ENCODE measurements at regions not wholly inside any gene's neighbourhood (a gene's known extent, or its start where the extent isn't known, plus 50 kb on each side); places are given as distances from the start of the nearest gene placed in this dataset.

DNA sequence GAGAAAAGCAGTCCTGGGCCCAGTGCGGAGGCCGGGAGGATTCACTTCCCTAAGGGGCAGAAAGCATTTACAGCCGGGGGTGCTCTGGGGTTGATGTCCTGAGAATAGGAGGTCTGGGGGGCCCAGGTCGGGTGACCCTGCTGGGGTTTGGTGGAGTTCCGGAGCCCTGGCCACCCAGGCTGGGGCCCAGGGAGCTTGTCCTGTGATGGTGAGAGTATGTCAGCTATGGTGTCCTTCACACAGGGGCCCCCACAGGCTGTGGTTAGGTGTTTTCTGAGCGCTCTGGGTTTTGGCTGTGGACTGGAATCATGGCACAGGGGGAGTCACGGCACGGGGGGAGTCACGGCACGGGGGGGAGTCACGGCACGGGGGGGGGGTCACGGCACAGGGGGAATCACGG lies 54.5 kb upstream of the TMEM18 start:
- no peak for DNase-seq (ENCODE audit: extremely low read depth in 1 of 2, low read depth in 1 of 2)

DNA sequence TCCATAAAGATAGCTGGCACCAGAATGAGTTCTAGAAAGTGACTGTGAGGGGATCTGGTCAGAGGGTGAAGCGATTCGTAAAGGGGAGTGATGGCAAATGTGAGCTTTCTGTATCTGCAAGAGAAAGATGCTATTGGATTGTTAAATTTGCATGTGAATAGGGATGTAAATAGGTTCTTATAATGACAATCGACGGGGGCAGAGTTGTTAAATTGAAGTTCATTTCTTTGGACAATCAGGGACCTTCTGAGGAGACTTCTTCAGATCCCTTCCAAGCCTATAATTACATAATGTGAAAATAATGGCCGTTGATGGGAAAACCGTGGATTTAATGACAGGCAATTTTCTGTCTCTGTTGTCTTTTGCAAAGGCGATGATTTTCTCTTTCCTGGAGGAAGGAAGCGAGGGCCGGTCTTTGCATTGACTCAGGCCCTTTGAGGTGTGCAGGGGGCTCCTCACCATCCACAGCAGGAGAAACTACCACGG lies 52.2 kb upstream of the TMEM18 start:
- no peak for DNase-seq (ENCODE audit: extremely low read depth in 1 of 2, low read depth in 1 of 2)

DNA sequence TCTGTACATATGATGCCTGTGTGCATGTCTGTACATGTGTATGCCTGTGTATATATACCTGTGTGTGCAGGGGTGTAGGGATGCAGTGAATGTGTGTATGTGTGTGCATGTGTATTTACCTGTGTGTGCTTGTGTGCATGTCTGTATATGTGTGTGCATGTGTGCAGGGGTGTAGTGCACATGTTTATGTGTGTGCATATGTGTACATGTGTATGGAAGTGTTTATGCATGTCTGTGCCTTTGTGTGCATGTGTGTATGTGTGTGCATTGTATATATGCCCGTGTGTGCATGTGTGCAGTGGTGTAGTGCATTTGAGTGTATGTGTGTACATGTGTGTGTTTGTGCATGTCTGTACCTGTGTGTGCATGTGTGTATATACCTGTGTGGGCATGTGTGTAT lies 51.0 kb upstream of the TMEM18 start:
- no peak for DNase-seq (ENCODE audit: extremely low read depth in 1 of 2, low read depth in 1 of 2)

DNA sequence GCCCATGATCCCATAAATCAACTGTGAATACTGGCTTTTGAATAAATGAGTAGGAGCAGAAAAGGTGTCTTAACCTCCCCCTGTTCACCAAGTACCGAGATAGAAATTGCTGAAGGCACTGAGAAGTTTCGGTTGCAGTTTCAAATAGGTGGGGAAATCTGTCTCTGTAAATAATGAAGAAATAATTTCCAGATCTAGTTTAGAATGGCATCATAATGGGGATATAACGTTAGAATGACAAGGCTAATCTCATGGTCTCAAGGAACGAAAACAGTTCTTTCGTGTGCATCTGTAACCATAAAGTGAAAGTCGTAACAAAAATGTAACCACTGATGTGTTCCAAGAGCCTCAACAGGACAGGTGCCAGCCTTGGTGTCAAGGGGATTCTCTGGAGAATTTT lies 49.9 kb upstream of the TMEM18 start:
- DNase-seq (ENCODE audit: extremely low read depth in 1 of 2, low read depth in 1 of 2): no peak
